Right forelimb (tissue), 1 donor: ENCODE measurements at regions not wholly inside any gene's neighbourhood (a gene's known extent, or its start where the extent isn't known, plus 50 kb on each side); places are given as distances from the start of the nearest gene placed in this dataset.

Source experiments
- DNase-seq: peaks from one replicate; pipeline ENCODE4 v3.0.0-alpha.2; 2018

DNA sequence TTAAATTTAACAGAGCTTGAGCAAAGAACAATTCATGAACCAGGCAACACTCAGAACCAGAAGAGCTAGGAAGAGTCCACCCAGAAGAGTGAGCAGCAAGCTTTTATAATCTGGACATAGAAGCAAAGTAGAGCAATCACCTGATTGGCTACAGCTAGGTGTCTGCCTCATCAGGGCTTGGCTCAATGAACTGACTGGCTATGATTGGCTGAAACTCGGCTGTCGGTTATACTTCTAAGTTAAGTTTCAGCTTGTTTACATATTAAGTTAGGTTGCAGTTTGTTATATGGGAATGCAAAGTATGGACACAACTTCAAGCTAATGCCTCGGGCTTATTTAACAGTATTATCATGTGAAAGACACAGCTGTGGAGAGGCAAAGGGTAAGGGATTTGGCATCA, 63.2 kb upstream of the NABP1 start:
- DNase-seq: no peak

DNA sequence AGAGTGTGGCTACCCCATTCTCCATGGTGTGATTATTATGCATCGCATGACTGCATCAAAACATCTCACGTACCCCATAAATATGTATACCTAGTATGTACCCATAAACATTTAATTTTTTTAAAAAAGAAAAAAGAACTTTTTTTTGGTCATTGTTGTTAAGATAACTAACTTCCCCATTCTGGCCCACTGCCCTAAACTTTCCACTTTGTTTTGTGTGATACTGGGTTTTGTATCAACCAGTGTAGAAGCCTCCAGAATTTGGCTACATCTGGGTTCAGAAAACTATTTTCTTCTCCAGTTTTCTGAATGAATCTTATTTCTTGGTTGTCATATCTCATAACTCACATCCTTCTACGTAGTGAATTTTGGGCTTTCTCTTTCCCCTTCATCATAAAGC, 62.3 kb upstream of the NABP1 start:
- DNase-seq: no peak

DNA sequence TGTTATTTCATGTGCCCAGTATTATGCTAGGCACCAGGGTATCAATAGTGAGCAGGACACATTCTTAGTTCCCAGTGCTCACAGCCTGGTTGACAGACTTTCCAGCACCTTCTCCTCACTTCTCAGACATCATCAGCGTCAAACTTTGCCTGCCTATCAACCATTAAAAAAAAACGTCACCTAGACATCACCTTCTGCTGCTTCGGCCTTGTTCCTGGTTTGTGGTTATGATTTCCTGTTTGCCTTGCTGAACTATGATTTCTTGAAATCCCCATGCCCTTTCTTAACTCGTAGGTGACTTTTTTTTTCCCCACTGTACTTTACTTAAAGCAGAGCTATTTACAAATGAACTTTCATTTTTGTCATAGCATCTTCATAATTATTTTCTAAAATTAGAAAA, 60.4 kb upstream of the NABP1 start:
- no peak for DNase-seq

DNA sequence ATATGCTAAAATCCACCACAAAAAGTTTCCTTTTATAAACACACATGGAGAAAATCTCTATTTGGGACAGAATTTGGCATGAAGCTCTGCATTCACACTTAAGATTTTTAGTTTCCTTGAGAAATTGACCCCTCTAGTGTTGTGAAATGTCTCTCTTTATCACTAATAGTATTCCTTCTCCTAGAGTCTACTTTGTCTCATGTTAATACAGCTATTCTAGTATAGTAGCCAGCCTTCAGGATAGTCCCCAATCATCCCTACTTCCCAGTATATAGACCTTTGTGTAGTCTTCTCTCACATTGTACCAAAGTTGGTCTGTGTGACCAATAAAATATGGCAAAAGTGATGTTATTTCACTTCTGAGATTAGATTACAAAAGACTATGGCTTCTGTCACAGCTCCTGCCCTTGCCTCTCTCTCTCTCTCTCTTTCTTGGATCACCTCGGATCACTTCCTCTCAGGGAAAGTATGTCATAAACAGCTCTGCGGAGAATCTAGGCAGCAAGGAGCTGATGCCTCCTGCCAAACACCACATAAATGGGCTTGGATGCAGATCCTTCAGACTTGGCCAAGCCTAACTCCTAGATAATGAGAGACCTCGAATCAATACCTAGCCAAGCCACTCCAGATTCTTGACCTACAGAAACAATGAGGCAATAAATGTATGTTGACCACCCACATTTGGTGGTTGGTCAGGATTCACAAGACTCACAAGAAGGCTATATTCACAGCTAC, 59.7 kb upstream of the NABP1 start:
- DNase-seq: no peak

DNA sequence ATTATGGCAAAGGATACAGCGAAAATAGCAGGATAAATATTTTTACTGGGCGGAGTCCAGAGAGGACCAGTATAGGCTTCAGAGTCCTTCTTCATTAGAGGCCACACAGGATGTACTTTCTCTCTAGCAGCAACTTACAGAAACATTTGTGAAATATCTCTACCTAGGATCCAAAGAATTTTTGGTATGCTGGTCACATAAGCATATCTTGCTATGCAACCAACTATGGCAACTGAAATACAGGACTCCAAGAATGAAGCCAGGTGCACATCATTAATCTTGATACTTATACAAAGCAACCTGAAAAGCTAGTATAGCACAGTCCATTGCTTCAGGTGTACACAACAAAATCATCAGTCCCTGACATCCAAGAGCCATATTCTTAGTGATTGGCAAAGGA, 59.1 kb upstream of the NABP1 start:
- no peak for DNase-seq

DNA sequence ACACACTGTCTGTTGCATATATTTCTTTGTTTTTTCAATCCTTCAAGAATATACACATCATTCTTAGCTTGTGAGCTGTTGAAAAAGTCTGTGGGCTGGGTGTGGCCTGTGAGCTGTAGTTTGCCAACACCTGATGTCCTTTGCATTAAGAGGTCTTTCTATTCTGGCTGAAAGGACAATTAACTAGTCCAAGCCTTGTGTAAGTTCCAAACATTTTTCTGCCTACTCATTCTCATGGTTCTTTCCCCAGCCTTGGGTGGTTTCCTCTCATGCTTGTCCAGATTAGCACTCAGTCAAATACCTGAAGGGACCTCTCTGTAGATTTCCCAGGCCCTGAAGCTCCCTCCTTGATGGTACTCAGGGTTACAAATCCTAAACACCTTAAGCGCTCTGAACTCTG, 57.8 kb upstream of the NABP1 start:
- no peak for DNase-seq

DNA sequence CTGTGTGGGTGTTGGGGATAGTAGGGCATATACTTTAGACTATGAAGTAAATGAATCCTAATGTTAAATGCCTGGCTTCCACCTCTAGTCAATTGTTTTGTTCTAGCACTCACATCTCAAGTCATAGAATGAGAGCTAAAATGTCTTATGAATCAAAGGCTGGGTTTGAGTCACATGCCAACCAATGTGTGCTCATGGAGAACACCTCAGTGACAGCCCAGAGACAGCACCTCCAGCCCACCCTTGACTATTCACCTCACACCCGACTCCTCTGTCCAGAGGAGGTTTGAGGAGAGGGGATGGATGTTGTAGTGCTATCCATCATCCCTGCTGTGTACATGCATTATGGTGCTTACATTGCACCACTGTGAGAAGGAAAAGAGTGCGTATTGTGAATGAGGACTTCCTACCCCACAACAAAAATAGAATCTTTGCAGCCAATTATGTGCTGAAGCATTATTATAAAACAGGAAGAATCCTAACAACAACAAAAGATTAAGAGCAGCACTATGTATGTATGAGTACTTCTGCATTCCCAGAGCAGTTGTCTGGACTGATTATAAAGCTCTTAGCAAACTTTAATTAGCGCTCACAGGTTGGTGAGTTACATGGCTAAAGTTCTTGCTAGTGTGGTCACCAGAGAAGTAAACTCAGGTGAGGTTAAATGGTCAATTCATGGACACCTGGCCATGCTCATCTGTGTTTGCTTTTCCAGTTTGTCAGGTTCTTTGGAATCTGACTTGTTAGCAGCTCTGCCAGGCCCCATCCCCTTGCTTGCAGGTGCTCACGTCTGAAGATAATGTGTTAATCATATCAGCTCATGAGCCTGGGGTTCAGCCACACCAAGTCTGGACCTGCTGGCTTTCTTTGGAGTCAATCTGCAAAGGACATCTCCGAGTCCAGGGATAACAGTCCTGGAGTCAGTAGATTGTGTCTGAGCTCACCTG, 55.3 kb upstream of the NABP1 start:
- DNase-seq: no peak

DNA sequence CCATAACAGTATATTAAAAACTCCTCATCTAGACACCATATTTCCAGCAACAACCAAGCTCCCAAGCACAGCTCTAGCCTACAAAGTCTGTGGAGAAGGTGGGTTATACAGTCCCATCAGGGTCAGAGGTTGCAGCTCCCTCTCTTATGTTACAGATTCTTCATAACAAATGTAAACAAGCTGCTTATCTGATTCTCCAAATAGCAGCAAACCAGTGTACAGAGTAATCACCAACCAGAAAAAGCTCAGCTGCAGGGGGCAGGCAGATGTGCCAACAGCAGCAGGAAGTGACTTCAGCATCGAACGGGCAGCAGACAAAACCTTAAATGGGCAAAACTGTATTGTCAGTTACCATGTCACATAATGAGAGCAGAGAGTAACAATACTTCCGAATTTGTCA, 52.9 kb upstream of the NABP1 start:
- no peak for DNase-seq

DNA sequence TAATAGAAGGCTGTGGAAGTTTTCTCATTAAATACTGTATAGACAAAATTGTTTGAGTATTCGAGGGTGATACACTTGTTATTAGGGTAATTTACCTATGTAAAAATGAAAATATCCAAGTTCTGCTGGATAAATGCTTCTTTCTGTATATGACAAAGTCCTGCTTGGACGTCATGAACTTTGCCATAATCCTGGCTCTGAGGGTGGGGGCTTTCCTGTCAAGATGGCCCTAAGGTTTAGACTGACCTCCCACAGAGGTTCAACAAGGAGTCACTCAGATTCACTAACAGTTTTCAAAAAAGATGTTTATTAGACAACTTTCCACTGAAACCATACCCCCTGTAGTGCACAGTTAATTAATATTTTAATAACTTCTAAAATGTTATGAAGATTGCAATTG, 52.5 kb upstream of the NABP1 start:
- DNase-seq: no peak

DNA sequence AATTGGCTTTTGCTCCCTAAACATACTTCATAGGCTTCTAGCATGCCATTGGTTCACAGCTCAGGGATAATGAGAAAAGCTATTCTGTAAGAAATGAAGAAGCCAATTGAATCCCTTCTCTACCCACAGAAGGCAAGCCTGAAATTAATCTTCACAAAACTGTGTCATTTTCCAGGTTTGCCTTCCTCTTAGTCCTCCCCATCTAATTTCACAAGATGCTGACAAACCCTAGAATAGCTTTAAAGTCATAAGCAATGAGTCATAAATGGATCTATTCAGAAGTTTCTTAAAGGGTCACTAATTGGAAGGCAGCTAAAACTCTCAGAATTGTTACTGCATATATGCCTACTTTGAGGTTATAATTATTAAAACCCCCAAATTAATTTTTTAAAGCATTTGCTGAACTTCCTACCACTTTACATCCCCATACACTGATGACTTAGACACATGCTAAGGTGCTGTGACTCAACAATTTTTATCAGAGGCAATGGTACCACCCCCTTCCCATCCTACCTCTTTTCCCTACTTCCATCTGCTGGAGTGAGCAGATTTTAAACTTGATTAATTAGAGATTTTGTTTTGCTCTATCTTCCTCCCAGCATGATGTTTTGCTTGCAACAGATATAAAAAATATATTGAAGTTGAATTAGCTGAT, 51.3 kb upstream of the NABP1 start:
- DNase-seq: no peak

DNA sequence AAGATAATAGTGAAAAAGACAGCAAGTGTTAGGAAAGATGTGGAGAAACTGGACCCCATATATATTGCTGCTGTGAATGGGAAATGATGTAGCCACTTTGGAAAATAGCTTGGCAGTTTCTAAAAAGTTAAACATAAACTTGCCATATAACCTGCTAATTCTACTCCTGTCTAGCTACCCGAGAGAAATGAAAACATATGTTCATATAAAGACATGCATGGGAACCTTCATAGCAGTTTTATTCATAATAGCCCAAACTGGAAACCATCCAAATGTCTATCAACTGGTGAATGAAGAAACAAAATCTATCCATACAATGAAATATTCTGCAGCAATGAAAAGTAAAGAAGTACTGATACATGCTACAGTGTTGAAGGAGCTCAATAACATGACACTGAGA, 50.4 kb upstream of the NABP1 start:
- no peak for DNase-seq
